Thyroid gland (tissue), 4 donors: ENCODE measurements at regions not wholly inside any gene's neighbourhood (a gene's known extent, or its start where the extent isn't known, plus 50 kb on each side); places are given as distances from the start of the nearest gene placed in this dataset.

Experiments used
- DNase-seq, 2 donors: peaks; one replicate each; pipeline ENCODE4 v3.0.0-alpha.2; 2019
- H3K27ac ChIP-seq, 3 donors: fragments of 200-600 bp; sonication (generic); 1 replicate in 2 of 3; 2 replicates in 1 of 3; pipeline ENCODE4 v1.5.1; 2016 to 2019; ENCODE audit warnings: mild to moderate bottlenecking in 1 of 3, moderate library complexity in 1 of 3
- H3K27me3 ChIP-seq: fragments of 200-600 bp; sonication (generic); one replicate; pipeline ENCODE4 v1.5.1; 2019
- H3K36me3 ChIP-seq, 2 donors: fragments of 200-600 bp; sonication (generic); one replicate each; pipeline ENCODE4 v1.5.1; 2016 to 2019
- H3K4me1 ChIP-seq, 2 donors: fragments of 200-600 bp; sonication (generic); one replicate each; pipeline ENCODE4 v1.5.1; 2017 to 2019
- H3K4me3 ChIP-seq, 3 donors: fragments of 200-600 bp; sonication (generic); replicated peaks in 1 of 3; 1 replicate in 2 of 3; 2 replicates in 1 of 3; pipeline ENCODE4 v1.5.1; 2016; ENCODE audit warnings: mild to moderate bottlenecking in 1 of 3
- H3K9me3 ChIP-seq: fragments of 200-600 bp; sonication (generic); one replicate; pipeline ENCODE4 v1.5.1; 2017
- POLR2A ChIP-seq, 2 donors: fragments of 450-650 bp; IDR thresholded peaks; one replicate each; pipeline ENCODE4 v1.6.1; 2017; ENCODE audit warnings: antibody characterized with exemption in 2 of 2, mild to moderate bottlenecking in 2 of 2, moderate library complexity in 1 of 2
- WGBS, 2 donors: methylation state at CpG; one replicate each; pipeline ENCODE4 v1.1.5; 2017; 5-methylcytosine and 5-hydroxymethylcytosine counted together
- intact Hi-C: fragments of 100-400 bp; cut with DNase I; formaldehyde crosslinking; loops from one replicate; pipeline ENCODE4 v1.15.1; 2023
- TF ChIP-seq, protein P1 (sequence below), 6 experiments: fragments of 200-600 bp in 3 of 6; fragments of 450-650 bp in 3 of 6; sonication (generic) in 3 of 6; IDR thresholded peaks; one replicate each; pipeline ENCODE4 v1.5.1; 2016 to 2019; ENCODE audit warnings: antibody characterized with exemption in 6 of 6, mild to moderate bottlenecking in 2 of 6, inconsistent platforms in 1 of 6, moderate library complexity in 1 of 6

DNA sequence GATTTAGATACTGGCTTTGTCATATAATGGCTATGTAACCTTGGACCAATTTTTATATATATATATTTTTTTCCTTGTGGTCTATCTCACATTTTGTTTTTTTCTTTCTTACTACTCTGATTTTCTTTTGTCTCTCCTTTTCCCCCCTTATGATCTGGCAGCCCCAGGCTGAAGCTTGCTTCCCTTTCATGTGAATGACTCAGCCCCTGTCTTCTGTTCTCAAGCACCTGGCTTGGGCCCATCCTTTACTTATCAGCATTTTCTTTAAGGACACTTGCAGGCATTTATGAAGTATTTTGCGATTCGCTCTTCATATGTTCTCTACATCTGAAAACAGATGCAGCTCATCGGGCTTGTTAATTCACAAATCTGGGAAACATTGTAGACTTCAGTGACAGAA is 163.6 kb downstream of the SPRY2 start:
- H3K27ac ChIP-seq = no peak overlapping the region
- no peak for DNase-seq
- no peaks in the 10 kb centered on the region for H3K9me3 ChIP-seq
- no peak overlapping the region for H3K4me3 ChIP-seq
- H3K36me3 ChIP-seq = no peaks in the 10 kb centered on the region
- intact Hi-C loops = no loop called here
- 91 to 96% methylated on average over 3 of the region's 3 CpGs for WGBS, 2 donors
- H3K4me1 ChIP-seq = no peaks in the 10 kb centered on the region
- TF ChIP-seq, protein P1, sequence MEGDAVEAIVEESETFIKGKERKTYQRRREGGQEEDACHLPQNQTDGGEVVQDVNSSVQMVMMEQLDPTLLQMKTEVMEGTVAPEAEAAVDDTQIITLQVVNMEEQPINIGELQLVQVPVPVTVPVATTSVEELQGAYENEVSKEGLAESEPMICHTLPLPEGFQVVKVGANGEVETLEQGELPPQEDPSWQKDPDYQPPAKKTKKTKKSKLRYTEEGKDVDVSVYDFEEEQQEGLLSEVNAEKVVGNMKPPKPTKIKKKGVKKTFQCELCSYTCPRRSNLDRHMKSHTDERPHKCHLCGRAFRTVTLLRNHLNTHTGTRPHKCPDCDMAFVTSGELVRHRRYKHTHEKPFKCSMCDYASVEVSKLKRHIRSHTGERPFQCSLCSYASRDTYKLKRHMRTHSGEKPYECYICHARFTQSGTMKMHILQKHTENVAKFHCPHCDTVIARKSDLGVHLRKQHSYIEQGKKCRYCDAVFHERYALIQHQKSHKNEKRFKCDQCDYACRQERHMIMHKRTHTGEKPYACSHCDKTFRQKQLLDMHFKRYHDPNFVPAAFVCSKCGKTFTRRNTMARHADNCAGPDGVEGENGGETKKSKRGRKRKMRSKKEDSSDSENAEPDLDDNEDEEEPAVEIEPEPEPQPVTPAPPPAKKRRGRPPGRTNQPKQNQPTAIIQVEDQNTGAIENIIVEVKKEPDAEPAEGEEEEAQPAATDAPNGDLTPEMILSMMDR (IDR thresholded peaks at IDR 0.05) = no peak
- no peak for TF ChIP-seq POLR2A (IDR thresholded peaks at IDR 0.05)
- H3K27me3 ChIP-seq = no peaks in the 10 kb centered on the region

DNA sequence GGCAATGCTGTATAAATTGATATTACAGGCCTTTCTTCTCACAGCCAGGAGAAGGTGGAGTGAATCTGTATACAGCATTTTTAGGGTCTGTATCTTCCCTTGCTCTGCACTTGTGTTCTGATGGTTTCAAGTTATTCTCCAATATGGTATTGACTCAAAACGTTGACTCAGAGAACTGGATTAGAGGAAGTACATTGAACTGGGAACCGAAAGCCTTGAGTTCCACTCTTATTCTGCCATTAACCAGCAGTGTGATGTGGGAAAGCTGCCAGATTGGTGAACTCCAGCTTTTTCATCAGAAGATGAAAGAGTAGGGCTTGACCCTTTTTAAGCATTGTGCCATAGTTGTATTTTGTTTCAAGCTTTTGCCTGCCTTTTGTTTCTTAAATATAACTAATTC is 167.7 kb downstream of the SPRY2 start:
- TF ChIP-seq, protein P1 (IDR thresholded peaks at IDR 0.05) = no peak
- no peak for TF ChIP-seq POLR2A (IDR thresholded peaks at IDR 0.05)
- Histone ChIP-seq H3K4me1 (no peaks in the 10 kb centered on the region), H3K4me3 (no peak overlapping the region), H3K36me3 (no peaks in the 10 kb centered on the region), H3K27ac (no peak overlapping the region), H3K27me3 (no peaks in the 10 kb centered on the region), H3K9me3 (no peaks in the 10 kb centered on the region)
- DNase-seq = no peak
- 47 to 56% methylated on average over 2 of the region's 2 CpGs for WGBS, 2 donors
- intact Hi-C loops = no loop called here

DNA sequence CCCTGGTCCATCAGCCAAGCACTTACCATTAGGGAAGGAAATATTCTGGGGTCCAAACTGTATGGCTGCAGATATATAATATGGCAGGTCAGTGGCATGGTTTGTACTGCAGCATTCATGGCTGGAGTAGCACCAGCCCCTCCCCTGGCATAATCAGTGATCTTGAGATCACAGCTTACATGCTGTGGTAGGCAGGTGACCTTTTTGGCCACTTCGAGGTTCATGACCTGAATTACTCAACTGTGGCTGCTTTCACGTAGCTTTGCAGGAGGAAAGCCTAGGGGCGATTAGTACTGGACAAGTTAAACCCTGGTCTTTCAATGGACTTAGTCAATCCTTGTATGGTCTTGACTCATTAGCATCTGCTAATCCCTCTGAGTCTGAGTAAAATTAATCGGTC is 169.8 kb downstream of the SPRY2 start:
- Histone ChIP-seq H3K4me1 (no peaks in the 10 kb centered on the region), H3K27ac (no peak overlapping the region), H3K27me3 (no peaks in the 10 kb centered on the region), H3K9me3 (no peaks in the 10 kb centered on the region), H3K36me3 (no peaks in the 10 kb centered on the region), H3K4me3 (no peak overlapping the region)
- DNase-seq = no peak
- TF ChIP-seq POLR2A (IDR thresholded peaks at IDR 0.05) = no peak
- 49 to 77% methylated on average over 4 of the region's 4 CpGs for WGBS, 2 donors
- intact Hi-C loops = no loop called here

DNA sequence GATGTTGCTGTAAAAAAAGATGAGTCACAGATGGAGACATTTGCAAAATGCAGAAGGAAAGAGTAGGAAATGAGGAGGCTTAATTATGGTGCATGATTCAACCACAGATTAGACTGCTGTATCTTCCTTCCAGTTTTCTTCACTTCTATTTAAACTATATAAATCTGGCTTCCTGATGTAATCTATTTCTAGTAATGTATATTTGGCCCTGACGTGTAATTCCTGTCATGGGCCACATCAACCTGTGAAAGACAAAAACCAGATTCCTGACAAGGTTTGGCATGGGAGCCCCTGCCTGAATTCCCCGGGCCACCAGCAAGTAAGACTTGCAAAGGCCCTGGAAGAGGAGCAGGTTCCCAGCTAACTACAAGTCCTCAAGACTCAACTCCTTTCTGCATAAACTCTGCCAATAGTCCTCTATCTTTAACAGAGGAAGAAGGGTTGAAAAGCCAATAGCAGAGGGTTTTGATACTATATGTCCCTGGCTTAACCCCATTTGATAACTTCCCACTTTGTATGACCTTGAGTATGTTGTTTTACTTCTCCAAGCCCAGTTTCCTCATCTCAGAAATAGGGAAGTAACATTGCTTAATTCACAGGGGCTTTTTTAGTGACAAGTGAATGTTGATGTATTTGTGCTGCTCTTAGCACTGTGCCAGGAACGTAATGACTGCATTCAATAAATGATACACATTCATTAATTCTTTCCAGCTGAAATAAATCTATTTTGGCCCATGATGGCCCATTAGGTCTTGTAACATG is 172.7 kb downstream of the SPRY2 start:
- no peak for TF ChIP-seq POLR2A (IDR thresholded peaks at IDR 0.05)
- TF ChIP-seq, protein P1 (IDR thresholded peaks at IDR 0.05) = no peak
- Histone ChIP-seq H3K27ac (no peak overlapping the region), H3K27me3 (no peaks in the 10 kb centered on the region), H3K4me1 (no peaks in the 10 kb centered on the region), H3K9me3 (no peaks in the 10 kb centered on the region), H3K36me3 (no peaks in the 10 kb centered on the region), H3K4me3 (no peak overlapping the region)
- DNase-seq = no peak
- 86 to 89% methylated on average over 3 of the region's 3 CpGs for WGBS, 2 donors
- intact Hi-C loops = no loop called here

DNA sequence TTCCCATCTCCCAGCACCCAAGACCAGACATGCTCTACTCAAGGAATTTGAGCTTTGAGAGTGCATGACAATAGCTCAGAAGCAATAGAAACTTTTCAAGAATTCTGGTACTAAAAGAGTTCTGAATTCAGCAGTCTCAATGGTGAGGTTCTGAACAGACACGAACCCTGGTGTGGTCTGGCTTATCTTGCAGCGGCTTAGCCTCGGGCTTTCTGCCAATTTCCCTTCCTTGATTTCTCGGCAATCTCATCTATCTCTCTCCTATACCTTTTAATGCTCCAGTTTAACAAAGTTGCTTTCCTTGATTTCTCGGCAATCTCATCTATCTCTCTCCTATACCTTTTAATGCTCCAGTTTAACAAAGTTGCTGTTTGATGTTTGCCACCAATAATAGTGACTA is 174.6 kb downstream of the SPRY2 start:
- Histone ChIP-seq H3K27me3 (no peaks in the 10 kb centered on the region), H3K4me3 (no peak overlapping the region), H3K9me3 (no peaks in the 10 kb centered on the region), H3K36me3 (no peaks in the 10 kb centered on the region), H3K4me1 (no peaks in the 10 kb centered on the region), H3K27ac (no peak overlapping the region)
- WGBS, 2 donors = 83 to 85% methylated on average over 5 of the region's 5 CpGs
- DNase-seq = no peak
- intact Hi-C loops = no loop called here
- no peak for TF ChIP-seq POLR2A (IDR thresholded peaks at IDR 0.05)
- TF ChIP-seq, protein P1 (IDR thresholded peaks at IDR 0.05) = no peak
